ENCODE measurements at regions not wholly inside any gene's neighbourhood (a gene's known extent, or its start where the extent isn't known, plus 50 kb on each side); places are given as distances from the start of the nearest gene placed in this dataset.

- ATAC-seq: no peak
- CTCF ChIA-PET: no interaction called here
- intact Hi-C loops (cut with micrococcal nuclease; ENCODE audit: unreplicated experiment): no loop called here
These were observed 131.1 kb upstream of the ABCB5 start for GRCh38 chr7:20484356-20484755.

GRCh38 chr7:20488850-20489249, 126.6 kb upstream of the ABCB5 start:
- no TSS peak for BruUV-seq (replicated peaks)
- ATAC-seq (no peak), DNase-seq (ENCODE audit: low read depth, low spot score) (no peak)
- intact Hi-C loops (cut with micrococcal nuclease; ENCODE audit: unreplicated experiment) (no loop called here), in situ Hi-C loops (cut with HindIII; ENCODE audit: low pct_unique_long_range_greater_than_20kb, low sequenced_read_pairs) (no loop called here)
- TF ChIP-seq SIN3A (IDR thresholded peaks at IDR 0.05; ENCODE audit: borderline replicate concordance, insufficient read depth, low read depth, low read length) (no peak), CTCF (IDR thresholded peaks at IDR 0.05) (no peak), TCF7L2 (IDR thresholded peaks at IDR 0.05; ENCODE audit: low read depth, low read length) (no peak), REST (IDR thresholded peaks at IDR 0.05; ENCODE audit: insufficient read depth in 1 of 2, low read depth in 2 of 2, low read length in 1 of 2) (no peak), POLR2AphosphoS5 (IDR thresholded peaks at IDR 0.05; ENCODE audit: low read depth, low read length) (no peak)
- CTCF ChIA-PET: no interaction called here
- no peaks in the 10 kb centered on the region; the same call in 1 of the 2 replicates for H3K9me3 ChIP-seq (ENCODE audit: control insufficient read depth, insufficient read depth, low read depth, low read length)
- no peak overlapping the region for H3K4me3 ChIP-seq (ENCODE audit: low read depth in 2 of 2, low read length in 2 of 2)
- POLR2A ChIA-PET: no interaction called here
- H3K4me1 ChIP-seq (ENCODE audit: control insufficient read depth, insufficient read depth, low read length): no peaks in the 10 kb centered on the region
- H3K36me3 ChIP-seq (ENCODE audit: control insufficient read depth, insufficient read depth, low read length): no peaks in the 10 kb centered on the region
- no peak overlapping the region for H3K27ac ChIP-seq (ENCODE audit: low read length)
- H3K27me3 ChIP-seq (ENCODE audit: control insufficient read depth, insufficient read depth, low read length): no peaks in the 10 kb centered on the region

More at GRCh38 chr7:20484356-20484755, 131.1 kb upstream of the ABCB5 start:
- no peak for DNase-seq (ENCODE audit: low read depth, low spot score)
- Histone ChIP-seq H3K4me1 (ENCODE audit: control insufficient read depth, insufficient read depth, low read length) (no peaks in the 10 kb centered on the region), H3K9me3 (ENCODE audit: control insufficient read depth, insufficient read depth, low read depth, low read length) (no peaks in the 10 kb centered on the region; the same call in 1 of the 2 replicates), H3K4me3 (ENCODE audit: low read depth in 2 of 2, low read length in 2 of 2) (no peak overlapping the region), H3K27ac (ENCODE audit: low read length) (no peak overlapping the region), H3K36me3 (ENCODE audit: control insufficient read depth, insufficient read depth, low read length) (no peaks in the 10 kb centered on the region), H3K27me3 (ENCODE audit: control insufficient read depth, insufficient read depth, low read length) (no peaks in the 10 kb centered on the region)
- in situ Hi-C loops (cut with HindIII; ENCODE audit: low pct_unique_long_range_greater_than_20kb, low sequenced_read_pairs): no loop called here
- BruUV-seq (replicated peaks): no TSS peak
- TF ChIP-seq CTCF (IDR thresholded peaks at IDR 0.05): no peak
- POLR2A ChIA-PET: no interaction called here

- Histone ChIP-seq H3K4me3 (ENCODE audit: low read depth in 2 of 2, low read length in 2 of 2) (no peak overlapping the region), H3K36me3 (ENCODE audit: control insufficient read depth, insufficient read depth, low read length) (no peaks in the 10 kb centered on the region), H3K9me3 (ENCODE audit: control insufficient read depth, insufficient read depth, low read depth, low read length) (no peaks in the 10 kb centered on the region; the same call in 1 of the 2 replicates), H3K27me3 (ENCODE audit: control insufficient read depth, insufficient read depth, low read length) (no peaks in the 10 kb centered on the region), H3K27ac (ENCODE audit: low read length) (no peak overlapping the region), H3K4me1 (ENCODE audit: control insufficient read depth, insufficient read depth, low read length) (no peaks in the 10 kb centered on the region)
- TF ChIP-seq SIN3A (IDR thresholded peaks at IDR 0.05; ENCODE audit: borderline replicate concordance, insufficient read depth, low read depth, low read length) (no peak), REST (IDR thresholded peaks at IDR 0.05; ENCODE audit: insufficient read depth in 1 of 2, low read depth in 2 of 2, low read length in 1 of 2) (no peak), POLR2AphosphoS5 (IDR thresholded peaks at IDR 0.05; ENCODE audit: low read depth, low read length) (no peak), CTCF (IDR thresholded peaks at IDR 0.05) (no peak), TCF7L2 (IDR thresholded peaks at IDR 0.05; ENCODE audit: low read depth, low read length) (no peak)
- no TSS peak for BruUV-seq (replicated peaks)
- in situ Hi-C loops (cut with HindIII; ENCODE audit: low pct_unique_long_range_greater_than_20kb, low sequenced_read_pairs): no loop called here
- CTCF ChIA-PET: no interaction called here
- POLR2A ChIA-PET: no interaction called here
- DNase-seq (ENCODE audit: low read depth, low spot score) (no peak), ATAC-seq (no peak)
- intact Hi-C loops (cut with micrococcal nuclease; ENCODE audit: unreplicated experiment): no loop called here
These were observed 124.2 kb upstream of the ABCB5 start for GRCh38 chr7:20491284-20491683.

All from Panc1 (cell line).